RWPE1 (cell line): ENCODE measurements at regions not wholly inside any gene's neighbourhood (a gene's known extent, or its start where the extent isn't known, plus 50 kb on each side); places are given as distances from the start of the nearest gene placed in this dataset.

ENCODE experiments used
- CTCF ChIA-PET: fragments of 350-600 bp; sonication (Branson Sonifier 250); formaldehyde crosslinking; extraction: SDS; loops from one replicate; lab custom pipeline; 2021; lab: Yijun Ruan, JAX
- POLR2A ChIA-PET: fragments of 400-600 bp; formaldehyde crosslinking; extraction: SDS; loops from one replicate; lab custom pipeline; 2020; ENCODE audit warnings: antibody characterized with exemption; ENCODE audit not compliant: low non-redundant PET; lab: Yijun Ruan, JAX
- DNase-seq: peaks from one replicate; pipeline ENCODE4 v3.0.0; 2012; ENCODE audit warnings: low spot score
- H3K27ac ChIP-seq: fragments of 450-650 bp; 2 replicates; pipeline ENCODE4 v1.5.1; 2017
- CTCF ChIP-seq: fragments of 450-650 bp; conservative IDR thresholded peaks from 2 replicates; pipeline ENCODE4 v1.5.1; 2017; ENCODE audit warnings: low read depth, mild to moderate bottlenecking

GRCh38 chr2:221070106-221070505, 502.0 kb downstream of the EPHA4 start:
- no peak overlapping the region for H3K27ac ChIP-seq
- no peak for DNase-seq
- POLR2A ChIA-PET, result no interaction called here
- CTCF ChIA-PET, result no interaction called here
- no peak for TF ChIP-seq CTCF

DNA sequence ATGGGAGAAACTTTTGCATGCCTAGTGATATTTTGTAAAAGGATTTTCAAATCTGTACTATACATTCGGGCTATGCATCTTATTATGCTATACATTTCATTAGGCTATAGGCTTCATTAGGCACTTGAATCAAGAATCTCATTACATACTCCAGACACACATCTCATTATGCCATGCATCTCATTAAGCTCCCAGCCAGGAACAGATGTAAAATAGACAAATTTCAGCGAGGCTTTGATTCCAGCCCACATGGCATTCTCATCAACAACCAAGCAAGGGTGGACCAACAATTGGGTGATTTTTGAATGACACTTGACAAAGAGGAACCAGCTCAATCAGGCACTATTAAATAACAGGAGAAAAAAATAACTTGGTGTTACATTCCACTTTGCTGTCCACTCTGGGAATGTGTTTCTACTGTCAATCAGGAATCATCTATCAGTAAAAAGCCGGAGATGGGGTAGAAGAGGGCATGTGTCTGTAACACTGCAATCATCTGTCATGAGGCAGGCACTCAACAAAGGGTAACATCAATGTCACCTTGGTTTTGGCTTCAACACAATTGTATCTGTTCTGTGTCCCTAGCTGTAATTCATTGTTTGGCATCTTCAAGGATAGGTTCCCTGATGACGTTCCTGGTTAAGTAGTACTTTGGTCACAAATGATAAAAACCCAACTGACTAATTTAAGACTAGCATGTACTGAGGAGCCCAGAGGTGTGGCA, 498.6 kb downstream of the EPHA4 start:
- ChIA-PET POLR2A (no interaction called here), CTCF (no interaction called here)
- no peak for TF ChIP-seq CTCF
- no peak for DNase-seq
- H3K27ac ChIP-seq, result no peak overlapping the region

DNA sequence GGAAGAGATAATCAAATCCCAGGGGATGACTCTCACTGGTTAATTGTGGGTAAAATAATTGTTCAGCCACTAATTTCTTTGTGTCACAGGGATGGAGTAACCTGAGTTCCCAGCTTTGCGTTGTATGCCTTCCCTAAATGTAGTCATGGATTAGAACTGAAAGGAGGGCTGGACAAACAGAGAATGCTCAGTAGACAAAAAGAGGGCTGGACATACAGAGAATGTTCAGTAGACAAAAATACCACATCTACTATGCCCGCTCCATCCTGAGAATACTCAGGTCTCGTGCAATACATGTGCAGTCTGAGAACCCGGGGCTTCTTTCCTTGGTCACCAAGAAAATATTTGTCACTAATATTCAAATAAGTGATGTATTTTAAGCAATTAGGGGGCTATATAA, 497.9 kb downstream of the EPHA4 start:
- TF ChIP-seq CTCF, result no peak
- H3K27ac ChIP-seq, result no peak overlapping the region
- POLR2A ChIA-PET, result no interaction called here
- no peak for DNase-seq
- CTCF ChIA-PET, result no interaction called here

- H3K27ac ChIP-seq, result no peak overlapping the region
- no peak for TF ChIP-seq CTCF
- ChIA-PET POLR2A (no interaction called here), CTCF (no interaction called here)
- no peak for DNase-seq
Measured at GRCh38 chr2:221075203-221075602, 496.9 kb downstream of the EPHA4 start.

GRCh38 chr2:221077251-221077650, 494.9 kb downstream of the EPHA4 start:
- DNase-seq, result no peak
- ChIA-PET CTCF (no interaction called here), POLR2A (no interaction called here)
- no peak overlapping the region for H3K27ac ChIP-seq
- TF ChIP-seq CTCF, result no peak

DNA sequence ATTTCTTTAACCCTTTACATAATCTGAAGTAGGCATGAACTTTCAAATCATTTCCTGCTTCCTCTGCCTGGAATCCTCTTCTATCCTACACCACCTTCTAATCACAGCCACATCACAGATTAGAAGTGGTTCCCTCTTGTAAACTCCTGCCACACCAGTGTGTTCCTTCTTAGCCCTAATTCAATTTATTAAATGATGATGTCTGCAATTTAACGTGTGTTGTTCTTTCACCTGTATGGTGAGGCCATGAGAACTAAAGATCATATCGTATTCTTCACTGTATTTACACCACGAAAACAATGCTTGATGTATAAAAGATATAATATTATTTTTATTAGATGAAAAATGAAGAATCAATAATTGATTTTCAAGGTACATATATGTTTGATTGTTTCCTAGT, 494.3 kb downstream of the EPHA4 start:
- POLR2A ChIA-PET, result no interaction called here
- no peak for DNase-seq
- no peak for TF ChIP-seq CTCF
- CTCF ChIA-PET, result no interaction called here
- no peak overlapping the region for H3K27ac ChIP-seq
